ENCODE measurements at regions not wholly inside any gene's neighbourhood (a gene's known extent, or its start where the extent isn't known, plus 50 kb on each side); places are given as distances from the start of the nearest gene placed in this dataset.

DNA sequence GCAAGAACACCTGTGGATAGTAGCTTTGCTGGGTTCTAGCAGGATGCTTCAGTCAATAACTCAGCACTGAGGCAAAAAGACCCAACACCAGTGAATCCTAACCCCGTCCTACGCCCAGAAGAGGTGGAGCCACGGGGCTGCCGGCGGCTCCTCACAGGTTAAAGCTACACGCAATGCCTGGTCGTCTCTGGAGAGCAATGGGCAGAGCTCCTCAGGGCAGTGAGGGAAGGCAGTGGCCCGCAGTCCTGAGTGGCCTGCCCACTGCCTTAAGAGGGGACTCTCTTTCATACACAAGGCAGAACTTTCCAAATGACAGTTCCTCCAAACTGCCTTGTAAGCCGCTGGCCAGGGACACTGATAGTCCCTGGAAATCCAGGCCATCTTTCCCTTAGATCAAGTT lies 244.2 kb upstream of the IRX2 start:
- no peaks in the 10 kb centered on the region for H3K36me3 ChIP-seq (replicated peaks in 1 of 2; ENCODE audit: control extremely low read depth in 1 of 2, control insufficient read depth in 1 of 2, extremely low read depth in 1 of 2, insufficient read depth in 2 of 2, low read length in 1 of 2)
- H3K27me3 ChIP-seq (replicated peaks in 1 of 4; ENCODE audit: control extremely low read depth in 1 of 4, control insufficient read depth in 3 of 4, insufficient read depth in 4 of 4, low read length in 3 of 4): no peaks in the 10 kb centered on the region
- Mint-ChIP-seq H3K27me3 (no peaks in the 10 kb centered on the region), H3K4me3 (no peak overlapping the region), H3K4me1 (no peaks in the 10 kb centered on the region), H3K9me3 (ENCODE audit: insufficient read depth) (no peaks in the 10 kb centered on the region), H3K27ac (no peak overlapping the region)
- no peak for DNase-seq
- no peaks in the 10 kb centered on the region for H4K20me1 ChIP-seq (ENCODE audit: control insufficient read depth, insufficient read depth, low read length, poor library complexity, severe bottlenecking)
- no peaks in the 10 kb centered on the region for H3K4me1 ChIP-seq (ENCODE audit: control insufficient read depth in 2 of 2, insufficient read depth in 2 of 2, low read length in 2 of 2)
- CTCF ChIA-PET: no interaction called here
- no peak overlapping the region for H3K9ac ChIP-seq (ENCODE audit: low read length)
- POLR2A ChIA-PET: no interaction called here
- 94% methylated on average over 9 of the region's 9 CpGs for WGBS (ENCODE audit: insufficient coverage)
- H3K4me2 ChIP-seq (replicated peaks; ENCODE audit: low read depth, low read length, poor library complexity, severe bottlenecking): no peak overlapping the region
- no peak overlapping the region for H3K4me3 ChIP-seq (ENCODE audit: control extremely low read depth in 1 of 5, extremely low read depth in 1 of 5, insufficient read depth in 1 of 5, low read depth in 2 of 5, low read length in 4 of 5)
- ATAC-seq (ENCODE audit: low read depth): no peak
- TF ChIP-seq EZH2 (IDR thresholded peaks at IDR 0.05; ENCODE audit: borderline replicate concordance, insufficient read depth, low read depth, low read length, poor library complexity, severe bottlenecking): no peak
- TF ChIP-seq, protein P1, sequence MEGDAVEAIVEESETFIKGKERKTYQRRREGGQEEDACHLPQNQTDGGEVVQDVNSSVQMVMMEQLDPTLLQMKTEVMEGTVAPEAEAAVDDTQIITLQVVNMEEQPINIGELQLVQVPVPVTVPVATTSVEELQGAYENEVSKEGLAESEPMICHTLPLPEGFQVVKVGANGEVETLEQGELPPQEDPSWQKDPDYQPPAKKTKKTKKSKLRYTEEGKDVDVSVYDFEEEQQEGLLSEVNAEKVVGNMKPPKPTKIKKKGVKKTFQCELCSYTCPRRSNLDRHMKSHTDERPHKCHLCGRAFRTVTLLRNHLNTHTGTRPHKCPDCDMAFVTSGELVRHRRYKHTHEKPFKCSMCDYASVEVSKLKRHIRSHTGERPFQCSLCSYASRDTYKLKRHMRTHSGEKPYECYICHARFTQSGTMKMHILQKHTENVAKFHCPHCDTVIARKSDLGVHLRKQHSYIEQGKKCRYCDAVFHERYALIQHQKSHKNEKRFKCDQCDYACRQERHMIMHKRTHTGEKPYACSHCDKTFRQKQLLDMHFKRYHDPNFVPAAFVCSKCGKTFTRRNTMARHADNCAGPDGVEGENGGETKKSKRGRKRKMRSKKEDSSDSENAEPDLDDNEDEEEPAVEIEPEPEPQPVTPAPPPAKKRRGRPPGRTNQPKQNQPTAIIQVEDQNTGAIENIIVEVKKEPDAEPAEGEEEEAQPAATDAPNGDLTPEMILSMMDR (IDR thresholded peaks at IDR 0.05): no peak
- no peak overlapping the region for H3K27ac ChIP-seq (ENCODE audit: low read length in 2 of 2)
- intact Hi-C loops (cut with micrococcal nuclease): no loop called here
- no peaks in the 10 kb centered on the region for H3K79me2 ChIP-seq (ENCODE audit: control insufficient read depth, insufficient read depth, low read length)
- H2AFZ ChIP-seq (ENCODE audit: insufficient read depth, low read depth, low read length, poor library complexity, severe bottlenecking): no peak overlapping the region
- peaks cover 0 to 24% (median 0%) of the 10 kb centered on the region in 3 donors for H3K9me3 ChIP-seq (ENCODE audit: control extremely low read depth in 1 of 3, control insufficient read depth in 2 of 3, insufficient read depth in 1 of 3, low read length in 2 of 3)

GRCh38 chr5:2995035-2995434 lies 243.6 kb upstream of the IRX2 start:
- H4K20me1 ChIP-seq (ENCODE audit: control insufficient read depth, insufficient read depth, low read length, poor library complexity, severe bottlenecking): no peaks in the 10 kb centered on the region
- H3K9me3 ChIP-seq (ENCODE audit: control extremely low read depth in 1 of 3, control insufficient read depth in 2 of 3, insufficient read depth in 1 of 3, low read length in 2 of 3): peaks cover 0 to 24% (median 0%) of the 10 kb centered on the region in 3 donors
- no peaks in the 10 kb centered on the region for H3K36me3 ChIP-seq (replicated peaks in 1 of 2; ENCODE audit: control extremely low read depth in 1 of 2, control insufficient read depth in 1 of 2, extremely low read depth in 1 of 2, insufficient read depth in 2 of 2, low read length in 1 of 2)
- no peak overlapping the region for H2AFZ ChIP-seq (ENCODE audit: insufficient read depth, low read depth, low read length, poor library complexity, severe bottlenecking)
- no peaks in the 10 kb centered on the region for H3K9me3 Mint-ChIP-seq (ENCODE audit: insufficient read depth)
- H3K4me1 Mint-ChIP-seq: no peaks in the 10 kb centered on the region
- intact Hi-C loops (cut with micrococcal nuclease): no loop called here
- 92% methylated on average over 4 of the region's 5 CpGs for WGBS (ENCODE audit: insufficient coverage)
- no peak overlapping the region for H3K4me3 ChIP-seq (ENCODE audit: control extremely low read depth in 1 of 5, extremely low read depth in 1 of 5, insufficient read depth in 1 of 5, low read depth in 2 of 5, low read length in 4 of 5)
- H3K27ac Mint-ChIP-seq: no peak overlapping the region
- H3K4me2 ChIP-seq (replicated peaks; ENCODE audit: low read depth, low read length, poor library complexity, severe bottlenecking): no peak overlapping the region
- H3K4me1 ChIP-seq (ENCODE audit: control insufficient read depth in 2 of 2, insufficient read depth in 2 of 2, low read length in 2 of 2): no peaks in the 10 kb centered on the region
- H3K27ac ChIP-seq (ENCODE audit: low read length in 2 of 2): no peak overlapping the region
- POLR2A ChIA-PET: no interaction called here
- ATAC-seq (ENCODE audit: low read depth) (no peak), DNase-seq (no peak)
- H3K4me3 Mint-ChIP-seq: no peak overlapping the region
- H3K27me3 ChIP-seq (replicated peaks in 1 of 4; ENCODE audit: control extremely low read depth in 1 of 4, control insufficient read depth in 3 of 4, insufficient read depth in 4 of 4, low read length in 3 of 4): no peaks in the 10 kb centered on the region
- H3K27me3 Mint-ChIP-seq: no peaks in the 10 kb centered on the region
- no peak overlapping the region for H3K9ac ChIP-seq (ENCODE audit: low read length)
- CTCF ChIA-PET: no interaction called here
- no peaks in the 10 kb centered on the region for H3K79me2 ChIP-seq (ENCODE audit: control insufficient read depth, insufficient read depth, low read length)
- TF ChIP-seq, protein P1 (IDR thresholded peaks at IDR 0.05): no peak
- TF ChIP-seq EZH2 (IDR thresholded peaks at IDR 0.05; ENCODE audit: borderline replicate concordance, insufficient read depth, low read depth, low read length, poor library complexity, severe bottlenecking): no peak
